ENCODE measurements at regions not wholly inside any gene's neighbourhood (a gene's known extent, or its start where the extent isn't known, plus 50 kb on each side); places are given as distances from the start of the nearest gene placed in this dataset.

DNA sequence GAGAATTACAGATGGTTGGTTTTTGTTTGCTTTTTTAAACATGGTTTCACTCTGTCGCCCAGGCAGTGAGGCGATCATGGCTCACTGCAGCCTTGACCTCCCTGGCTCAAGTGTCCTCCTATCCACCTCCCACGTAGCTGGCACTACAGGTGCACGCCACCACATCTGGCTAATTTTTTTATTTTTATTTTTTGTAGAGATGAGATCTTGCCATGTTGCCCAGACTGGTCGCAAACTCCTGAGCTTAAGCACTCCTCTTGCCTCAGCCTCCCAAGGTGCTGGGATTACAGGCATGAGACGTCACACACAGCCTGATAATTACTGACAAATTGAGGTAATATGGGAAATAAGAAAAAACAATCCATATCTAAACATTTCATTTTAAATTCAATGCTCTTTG, 110.5 kb upstream of the ZSWIM2 start:
- no peak for TF ChIP-seq EZH2 (IDR thresholded peaks at IDR 0.05; ENCODE audit: low read depth, unreplicated experiment)
- TF ChIP-seq, protein P1, sequence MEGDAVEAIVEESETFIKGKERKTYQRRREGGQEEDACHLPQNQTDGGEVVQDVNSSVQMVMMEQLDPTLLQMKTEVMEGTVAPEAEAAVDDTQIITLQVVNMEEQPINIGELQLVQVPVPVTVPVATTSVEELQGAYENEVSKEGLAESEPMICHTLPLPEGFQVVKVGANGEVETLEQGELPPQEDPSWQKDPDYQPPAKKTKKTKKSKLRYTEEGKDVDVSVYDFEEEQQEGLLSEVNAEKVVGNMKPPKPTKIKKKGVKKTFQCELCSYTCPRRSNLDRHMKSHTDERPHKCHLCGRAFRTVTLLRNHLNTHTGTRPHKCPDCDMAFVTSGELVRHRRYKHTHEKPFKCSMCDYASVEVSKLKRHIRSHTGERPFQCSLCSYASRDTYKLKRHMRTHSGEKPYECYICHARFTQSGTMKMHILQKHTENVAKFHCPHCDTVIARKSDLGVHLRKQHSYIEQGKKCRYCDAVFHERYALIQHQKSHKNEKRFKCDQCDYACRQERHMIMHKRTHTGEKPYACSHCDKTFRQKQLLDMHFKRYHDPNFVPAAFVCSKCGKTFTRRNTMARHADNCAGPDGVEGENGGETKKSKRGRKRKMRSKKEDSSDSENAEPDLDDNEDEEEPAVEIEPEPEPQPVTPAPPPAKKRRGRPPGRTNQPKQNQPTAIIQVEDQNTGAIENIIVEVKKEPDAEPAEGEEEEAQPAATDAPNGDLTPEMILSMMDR (conservative IDR thresholded peaks at IDR 0.05; ENCODE audit: low read depth in 2 of 2), result no peak
- TF ChIP-seq, protein P2, sequence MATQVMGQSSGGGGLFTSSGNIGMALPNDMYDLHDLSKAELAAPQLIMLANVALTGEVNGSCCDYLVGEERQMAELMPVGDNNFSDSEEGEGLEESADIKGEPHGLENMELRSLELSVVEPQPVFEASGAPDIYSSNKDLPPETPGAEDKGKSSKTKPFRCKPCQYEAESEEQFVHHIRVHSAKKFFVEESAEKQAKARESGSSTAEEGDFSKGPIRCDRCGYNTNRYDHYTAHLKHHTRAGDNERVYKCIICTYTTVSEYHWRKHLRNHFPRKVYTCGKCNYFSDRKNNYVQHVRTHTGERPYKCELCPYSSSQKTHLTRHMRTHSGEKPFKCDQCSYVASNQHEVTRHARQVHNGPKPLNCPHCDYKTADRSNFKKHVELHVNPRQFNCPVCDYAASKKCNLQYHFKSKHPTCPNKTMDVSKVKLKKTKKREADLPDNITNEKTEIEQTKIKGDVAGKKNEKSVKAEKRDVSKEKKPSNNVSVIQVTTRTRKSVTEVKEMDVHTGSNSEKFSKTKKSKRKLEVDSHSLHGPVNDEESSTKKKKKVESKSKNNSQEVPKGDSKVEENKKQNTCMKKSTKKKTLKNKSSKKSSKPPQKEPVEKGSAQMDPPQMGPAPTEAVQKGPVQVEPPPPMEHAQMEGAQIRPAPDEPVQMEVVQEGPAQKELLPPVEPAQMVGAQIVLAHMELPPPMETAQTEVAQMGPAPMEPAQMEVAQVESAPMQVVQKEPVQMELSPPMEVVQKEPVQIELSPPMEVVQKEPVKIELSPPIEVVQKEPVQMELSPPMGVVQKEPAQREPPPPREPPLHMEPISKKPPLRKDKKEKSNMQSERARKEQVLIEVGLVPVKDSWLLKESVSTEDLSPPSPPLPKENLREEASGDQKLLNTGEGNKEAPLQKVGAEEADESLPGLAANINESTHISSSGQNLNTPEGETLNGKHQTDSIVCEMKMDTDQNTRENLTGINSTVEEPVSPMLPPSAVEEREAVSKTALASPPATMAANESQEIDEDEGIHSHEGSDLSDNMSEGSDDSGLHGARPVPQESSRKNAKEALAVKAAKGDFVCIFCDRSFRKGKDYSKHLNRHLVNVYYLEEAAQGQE (IDR thresholded peaks at IDR 0.05; ENCODE audit: unreplicated experiment), result no peak
- no peak for TF ChIP-seq POLR2AphosphoS5 (IDR thresholded peaks at IDR 0.05; ENCODE audit: low read depth)
- TF ChIP-seq STAT1 (IDR thresholded peaks at IDR 0.05; ENCODE audit: unreplicated experiment), result no peak
- no peak for TF ChIP-seq CREB1 (CRISPR knock-in tag; IDR thresholded peaks at IDR 0.05; ENCODE audit: low read depth)
- no peak for TF ChIP-seq JUNB (IDR thresholded peaks at IDR 0.05; ENCODE audit: unreplicated experiment)

Measured in GM23338 (cell line).